ENCODE measurements at regions not wholly inside any gene's neighbourhood (a gene's known extent, or its start where the extent isn't known, plus 50 kb on each side); places are given as distances from the start of the nearest gene placed in this dataset.

- TF ChIP-seq POLR2AphosphoS5 (IDR thresholded peaks at IDR 0.05; ENCODE audit: low read depth, low read length): no peak
- TF ChIP-seq POLR2A (IDR thresholded peaks at IDR 0.05; ENCODE audit: low read depth, low read length): no peak
- no peak for TF ChIP-seq SPI1 (IDR thresholded peaks at IDR 0.05; ENCODE audit: low read depth, low read length)
- no peak for TF ChIP-seq TAF1 (IDR thresholded peaks at IDR 0.05; ENCODE audit: low read depth, low read length)
- no peak for TF ChIP-seq POU2F2 (IDR thresholded peaks at IDR 0.05; ENCODE audit: low read depth, low read length)
- TF ChIP-seq PAX5 (IDR thresholded peaks at IDR 0.05; ENCODE audit: insufficient read depth, low read length, severe bottlenecking): no peak
Observed at GRCh38 chr16:9205661-9206060, 114.2 kb downstream of the HAPSTR1 start.

All from GM12891 (cell line).